Activated naive CD8-positive, alpha-beta T cell treated with anti-CD3 and anti-CD28 coated beads, Interleukin-2, amount 10 ng/mL, durations not matched to agents 7 days and 5 days (primary cell): ENCODE measurements at regions not wholly inside any gene's neighbourhood (a gene's known extent, or its start where the extent isn't known, plus 50 kb on each side); places are given as distances from the start of the nearest gene placed in this dataset.
"Not testable (repeated sequence)": the region's sequence is repeated elsewhere in the genome, so short reads cannot be mapped to it uniquely, and the experiment has no call there.

ENCODE experiments used
- ATAC-seq: fragments of 150-1000 bp; cut with Tn5 transposase; one replicate; pipeline ENCODE4 v1.10.0; 2021; ENCODE audit warnings: low read depth, moderate library complexity
- POLR2A ChIA-PET: fragments of 350-600 bp; sonication (Branson Sonifier 250); formaldehyde crosslinking; loops from one replicate; lab custom pipeline; 2021; ENCODE audit warnings: antibody characterized with exemption; lab: Charles Lee
- DNase-seq: peaks from one replicate; pipeline ENCODE4 v3.0.0; 2021
- H3K27ac Mint-ChIP-seq: one replicate; pipeline ENCODE4 v1.8.0; 2022; ENCODE audit warnings: mild to moderate bottlenecking, mixed read lengths
- H3K27me3 Mint-ChIP-seq: one replicate; pipeline ENCODE4 v1.8.0; 2022; ENCODE audit warnings: mild to moderate bottlenecking, moderate library complexity, mixed read lengths
- H3K36me3 Mint-ChIP-seq: one replicate; pipeline ENCODE4 v1.8.0; 2021; ENCODE audit warnings: mild to moderate bottlenecking, mixed read lengths
- H3K4me1 Mint-ChIP-seq: one replicate; pipeline ENCODE4 v1.8.0; 2021; ENCODE audit warnings: mixed read lengths
- H3K4me3 Mint-ChIP-seq: one replicate; pipeline ENCODE4 v1.8.0; 2022; ENCODE audit warnings: mild to moderate bottlenecking, moderate library complexity, mixed read lengths
- H3K9me3 Mint-ChIP-seq: one replicate; pipeline ENCODE4 v1.8.0; 2021; ENCODE audit warnings: mixed read lengths

DNA sequence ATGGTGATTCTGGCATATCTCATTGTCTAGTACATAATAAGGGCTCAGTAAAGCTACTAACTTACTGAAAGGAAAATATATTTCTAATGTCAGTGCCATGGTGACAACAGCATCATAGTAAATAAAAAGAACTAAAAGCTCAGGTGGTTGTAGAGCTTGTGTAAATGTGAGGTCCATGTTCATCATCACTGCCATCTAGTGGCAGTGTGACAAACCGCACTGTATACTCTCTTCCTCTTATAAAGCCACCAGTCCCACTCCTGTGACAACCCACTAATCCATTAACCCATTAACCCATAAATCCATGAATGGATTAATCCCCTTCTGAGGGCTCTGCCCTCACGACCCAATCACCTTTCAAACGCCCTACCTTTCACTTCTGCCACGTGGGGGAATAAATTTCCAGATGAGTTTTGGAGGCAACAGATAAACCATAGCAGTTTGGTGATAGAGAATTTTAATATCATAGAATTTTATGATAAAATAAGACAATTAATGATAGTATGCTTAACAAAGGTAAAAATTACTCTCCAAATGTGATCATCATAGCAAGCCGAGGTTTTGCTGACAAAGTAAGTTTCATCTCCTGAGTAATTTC is 160.4 kb upstream of the SGCG start:
- ATAC-seq (peak; percentile 45), DNase-seq (no peak)
- Mint-ChIP-seq H3K4me3 (no peak overlapping the region), H3K36me3 (no peaks in the 10 kb centered on the region), H3K27me3 (peaks cover 4% of the 10 kb centered on the region), H3K9me3 (no peaks in the 10 kb centered on the region), H3K27ac (no peak overlapping the region), H3K4me1 (no peaks in the 10 kb centered on the region)
- POLR2A ChIA-PET: no interaction called here

- H3K4me1 Mint-ChIP-seq: peaks cover 1% of the 10 kb centered on the region
- ATAC-seq (no peak), DNase-seq (no peak)
- no peak overlapping the region for H3K4me3 Mint-ChIP-seq
- peaks cover 4% of the 10 kb centered on the region for H3K27me3 Mint-ChIP-seq
- no peak overlapping the region for H3K27ac Mint-ChIP-seq
- H3K9me3 Mint-ChIP-seq: no peaks in the 10 kb centered on the region
- no peaks in the 10 kb centered on the region for H3K36me3 Mint-ChIP-seq
- POLR2A ChIA-PET: no interaction called here
Measured at GRCh38 chr13:23021906-23022305, 158.9 kb upstream of the SGCG start.

- Mint-ChIP-seq H3K4me3 (no peak overlapping the region), H3K4me1 (peaks cover 1% of the 10 kb centered on the region), H3K36me3 (no peaks in the 10 kb centered on the region), H3K9me3 (no peaks in the 10 kb centered on the region), H3K27ac (no peak overlapping the region), H3K27me3 (no peaks in the 10 kb centered on the region)
- DNase-seq (no peak), ATAC-seq (no peak)
- POLR2A ChIA-PET: no interaction called here
Measured at GRCh38 chr13:23022704-23023103, 158.1 kb upstream of the SGCG start.

- peaks cover 1% of the 10 kb centered on the region for H3K4me1 Mint-ChIP-seq
- H3K4me3 Mint-ChIP-seq: no peak overlapping the region
- ATAC-seq: no peak
- POLR2A ChIA-PET: no interaction called here
- H3K9me3 Mint-ChIP-seq: no peaks in the 10 kb centered on the region
- H3K36me3 Mint-ChIP-seq: no peaks in the 10 kb centered on the region
- peaks cover 4% of the 10 kb centered on the region for H3K27me3 Mint-ChIP-seq
- H3K27ac Mint-ChIP-seq: no peak overlapping the region
- no peak for DNase-seq
Measured at GRCh38 chr13:23025864-23026608, 154.7 kb upstream of the SGCG start.

DNA sequence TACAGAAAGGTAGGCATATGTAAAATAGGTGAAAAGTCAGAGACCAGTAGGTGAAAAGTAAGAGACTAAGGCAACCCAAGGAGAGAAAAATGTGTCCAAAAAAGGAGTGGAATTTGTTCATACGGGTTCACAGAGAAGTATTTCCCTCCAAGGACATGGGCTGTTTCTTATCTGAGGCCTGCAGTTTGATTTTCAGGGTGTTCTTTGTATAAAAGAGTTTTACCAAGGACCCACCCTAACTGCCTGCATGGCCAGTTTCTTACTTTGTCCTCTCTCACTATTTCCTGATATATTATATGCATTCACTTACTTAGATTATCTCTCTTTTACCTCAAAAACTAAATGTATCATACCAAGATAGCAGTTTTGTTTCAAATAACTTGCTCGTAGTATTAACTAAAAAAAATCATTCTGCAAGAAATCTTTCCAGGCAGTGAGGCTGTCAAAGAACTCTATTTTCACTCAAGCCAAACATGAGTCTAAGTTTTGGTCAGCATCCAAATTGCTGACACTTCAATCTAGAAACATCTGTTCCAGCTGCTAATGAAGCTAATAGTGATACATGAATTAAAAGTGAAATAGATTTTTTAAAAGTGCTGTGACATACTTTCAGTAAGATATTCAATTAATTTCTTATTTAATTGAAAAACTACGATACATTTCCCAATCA is 141.4 kb upstream of the SGCG start:
- Mint-ChIP-seq H3K27ac (no peak overlapping the region), H3K4me1 (no peaks in the 10 kb centered on the region), H3K4me3 (no peak overlapping the region), H3K9me3 (no peaks in the 10 kb centered on the region), H3K27me3 (peaks cover 1% of the 10 kb centered on the region), H3K36me3 (no peaks in the 10 kb centered on the region)
- DNase-seq (no peak), ATAC-seq (no peak)
- POLR2A ChIA-PET: no interaction called here

- H3K27ac Mint-ChIP-seq: no peak overlapping the region
- no peaks in the 10 kb centered on the region for H3K9me3 Mint-ChIP-seq
- ATAC-seq (no peak), DNase-seq (no peak)
- H3K27me3 Mint-ChIP-seq: no peaks in the 10 kb centered on the region
- POLR2A ChIA-PET: no interaction called here
- H3K4me3 Mint-ChIP-seq: no peak overlapping the region
- H3K36me3 Mint-ChIP-seq: no peaks in the 10 kb centered on the region
- no peaks in the 10 kb centered on the region for H3K4me1 Mint-ChIP-seq
Measured at GRCh38 chr13:23042181-23042580, 138.6 kb upstream of the SGCG start.

DNA sequence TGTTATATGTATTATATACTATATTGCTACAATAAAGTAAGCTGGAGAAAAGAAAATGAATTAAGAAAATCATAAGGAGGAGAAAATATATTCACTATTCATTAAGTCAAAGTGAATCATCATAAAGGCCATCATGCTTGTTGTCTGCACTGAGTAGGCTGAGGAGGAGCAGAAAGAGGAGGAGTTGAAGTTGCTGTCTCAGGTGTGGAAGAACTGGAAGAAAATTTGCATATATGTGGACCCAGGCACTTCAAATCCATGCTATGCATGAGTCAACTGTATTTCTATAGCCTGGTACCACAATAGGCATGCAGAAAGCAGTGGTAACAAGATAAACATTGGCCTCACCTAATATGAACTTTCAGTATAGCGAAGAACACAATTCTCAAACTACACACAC is 135.9 kb upstream of the SGCG start:
- Mint-ChIP-seq H3K4me1 (no peaks in the 10 kb centered on the region), H3K27me3 (no peaks in the 10 kb centered on the region)
- ATAC-seq: no peak

GRCh38 chr13:23050126-23050525 is 130.7 kb upstream of the SGCG start:
- DNase-seq (no peak), ATAC-seq (no peak)
- H3K27ac Mint-ChIP-seq: no peak overlapping the region
- POLR2A ChIA-PET: no interaction called here
- H3K36me3 Mint-ChIP-seq: no peaks in the 10 kb centered on the region
- H3K9me3 Mint-ChIP-seq: no peaks in the 10 kb centered on the region
- H3K4me1 Mint-ChIP-seq: no peaks in the 10 kb centered on the region
- H3K27me3 Mint-ChIP-seq: no peaks in the 10 kb centered on the region
- no peak overlapping the region for H3K4me3 Mint-ChIP-seq

More for the DNA sequence above, 135.9 kb upstream of the SGCG start:
- Mint-ChIP-seq H3K27ac (no peak overlapping the region), H3K36me3 (no peaks in the 10 kb centered on the region), H3K4me3 (no peak overlapping the region), H3K9me3 (no peaks in the 10 kb centered on the region)
- POLR2A ChIA-PET: no interaction called here
- no peak for DNase-seq

- H3K27ac Mint-ChIP-seq, H3K4me3 Mint-ChIP-seq, ATAC-seq, H3K36me3 Mint-ChIP-seq, POLR2A ChIA-PET, H3K4me1 Mint-ChIP-seq, DNase-seq, H3K27me3 Mint-ChIP-seq, H3K9me3 Mint-ChIP-seq: not testable (repeated sequence)
Measured at GRCh38 chr13:23053711-23054110, 127.1 kb upstream of the SGCG start.

- H3K27me3 Mint-ChIP-seq: no peaks in the 10 kb centered on the region
- no peak for ATAC-seq
- no peak overlapping the region for H3K27ac Mint-ChIP-seq
- POLR2A ChIA-PET: no interaction called here
- DNase-seq: no peak
- H3K36me3 Mint-ChIP-seq: no peaks in the 10 kb centered on the region
- no peaks in the 10 kb centered on the region for H3K9me3 Mint-ChIP-seq
- H3K4me1 Mint-ChIP-seq: no peaks in the 10 kb centered on the region
- no peak overlapping the region for H3K4me3 Mint-ChIP-seq
Measured at GRCh38 chr13:23059173-23059572, 121.6 kb upstream of the SGCG start.

GRCh38 chr13:23060959-23061358 is 119.8 kb upstream of the SGCG start:
- DNase-seq: no peak
- Mint-ChIP-seq H3K4me3 (no peak overlapping the region), H3K9me3 (no peaks in the 10 kb centered on the region), H3K36me3 (no peaks in the 10 kb centered on the region), H3K27me3 (no peaks in the 10 kb centered on the region), H3K27ac (no peak overlapping the region), H3K4me1 (no peaks in the 10 kb centered on the region)
- ATAC-seq: peak; percentile 56
- POLR2A ChIA-PET: no interaction called here

- Mint-ChIP-seq H3K9me3 (peaks cover 2% of the 10 kb centered on the region), H3K4me3 (no peak overlapping the region), H3K36me3 (no peaks in the 10 kb centered on the region), H3K4me1 (no peaks in the 10 kb centered on the region), H3K27me3 (no peaks in the 10 kb centered on the region), H3K27ac (no peak overlapping the region)
- no peak for ATAC-seq
- POLR2A ChIA-PET: no interaction called here
- no peak for DNase-seq
Measured at GRCh38 chr13:23067129-23067528, 113.7 kb upstream of the SGCG start.

DNA sequence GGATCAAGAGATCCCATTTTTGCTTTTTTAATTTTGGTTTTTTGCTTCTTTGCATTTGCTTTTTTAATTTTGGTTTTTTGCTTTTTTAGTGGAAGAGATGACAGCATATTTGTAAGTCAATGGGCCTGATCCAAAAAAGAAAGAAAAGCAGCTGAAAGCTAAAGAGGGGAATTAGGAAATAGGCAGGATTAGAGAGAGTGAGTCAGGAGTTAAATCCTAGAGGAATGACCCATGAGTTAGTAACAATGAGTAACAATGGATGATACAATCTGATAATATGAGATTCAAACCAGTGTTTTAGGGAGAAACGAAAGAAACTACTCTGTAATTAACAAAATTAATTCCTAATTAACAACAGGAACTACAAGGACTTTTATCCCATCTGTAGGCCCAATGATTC is 111.2 kb upstream of the SGCG start:
- Mint-ChIP-seq H3K4me3 (no peak overlapping the region), H3K4me1 (no peaks in the 10 kb centered on the region), H3K9me3 (peaks cover 2% of the 10 kb centered on the region), H3K36me3 (no peaks in the 10 kb centered on the region), H3K27me3 (peaks cover 3% of the 10 kb centered on the region), H3K27ac (no peak overlapping the region)
- ATAC-seq (no peak), DNase-seq (no peak)
- POLR2A ChIA-PET: no interaction called here
